ENCODE measurements at regions not wholly inside any gene's neighbourhood (a gene's known extent, or its start where the extent isn't known, plus 50 kb on each side); places are given as distances from the start of the nearest gene placed in this dataset.
"Not testable (repeated sequence)": the region's sequence is repeated elsewhere in the genome, so short reads cannot be mapped to it uniquely, and the experiment has no call there.

DNA sequence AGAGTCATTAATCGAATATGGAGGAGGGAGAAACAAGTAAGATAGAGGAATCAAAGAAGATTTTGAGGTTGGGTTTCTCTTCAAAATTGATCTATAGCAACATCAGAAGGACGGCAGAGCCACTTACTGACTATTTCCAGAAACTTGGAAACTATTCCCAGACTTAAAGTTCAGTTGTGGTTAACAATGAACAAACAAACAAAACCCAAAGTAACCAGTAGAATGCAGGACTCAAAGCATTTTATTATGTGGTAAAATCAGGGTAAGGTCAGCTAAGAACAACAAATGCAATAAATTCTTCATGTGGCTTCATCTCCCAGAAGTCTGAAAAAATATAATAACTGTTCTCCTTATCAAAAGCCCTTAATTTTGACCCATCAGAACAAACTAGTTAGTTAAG, 54.9 kb upstream of the OSMR start:
- Mint-ChIP-seq H3K36me3 (no peaks in the 10 kb centered on the region), H3K4me1 (no peaks in the 10 kb centered on the region), H3K27ac (no peak overlapping the region), H3K9me3 (peaks cover 2% of the 10 kb centered on the region), H3K4me3 (no peak overlapping the region)
- ATAC-seq (no peak), DNase-seq (ENCODE audit: low spot score in 2 of 2) (no peak)

DNA sequence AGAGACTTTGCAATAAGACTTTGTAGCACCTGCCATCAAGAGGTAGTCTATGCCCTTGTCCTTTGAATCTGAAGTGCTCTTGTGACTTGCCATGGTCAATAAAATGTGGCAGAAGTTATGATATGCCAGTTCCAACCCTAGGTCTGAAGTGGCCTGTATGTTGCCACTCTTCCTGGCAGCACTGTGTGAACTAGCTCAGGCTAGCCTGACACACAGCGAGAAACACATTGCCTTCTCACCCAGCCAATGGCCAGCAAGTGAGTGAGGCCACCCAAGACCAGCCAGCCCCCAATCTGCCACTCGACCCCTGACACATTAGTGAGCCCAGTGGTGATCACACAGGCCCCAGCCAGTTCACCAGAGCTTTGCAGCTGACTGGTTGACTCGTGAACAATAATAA, 52.7 kb upstream of the OSMR start:
- no peaks in the 10 kb centered on the region for H3K9me3 Mint-ChIP-seq
- H3K27ac Mint-ChIP-seq = no peak overlapping the region
- DNase-seq (ENCODE audit: low spot score in 2 of 2) (no peak), ATAC-seq (peak; percentile 11)
- no peaks in the 10 kb centered on the region for H3K36me3 Mint-ChIP-seq
- no peaks in the 10 kb centered on the region for H3K4me1 Mint-ChIP-seq
- no peak overlapping the region for H3K4me3 Mint-ChIP-seq

DNA sequence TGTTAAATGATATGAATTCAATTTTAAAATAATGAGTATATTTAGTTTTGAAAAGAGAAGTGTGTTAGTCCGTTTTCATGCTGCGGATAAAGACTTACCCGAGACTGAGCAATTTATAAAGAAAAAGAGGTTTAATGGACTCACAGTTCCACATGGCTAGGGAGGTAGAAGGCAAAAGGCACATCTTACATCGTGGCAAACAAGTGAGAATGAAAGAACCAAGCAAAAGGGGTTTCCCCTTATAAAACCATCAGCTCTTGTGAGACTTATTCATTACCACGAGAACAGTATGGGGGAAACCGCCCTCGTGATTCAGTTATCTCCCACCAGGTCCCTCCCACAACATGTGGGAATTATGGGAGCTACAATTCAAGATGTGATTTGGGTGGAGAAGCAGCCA, 51.8 kb upstream of the OSMR start:
- H3K4me3 Mint-ChIP-seq; H3K4me1 Mint-ChIP-seq; H3K9me3 Mint-ChIP-seq; H3K36me3 Mint-ChIP-seq; ATAC-seq; H3K27ac Mint-ChIP-seq; DNase-seq (ENCODE audit: low spot score in 2 of 2): not testable (repeated sequence)

DNA sequence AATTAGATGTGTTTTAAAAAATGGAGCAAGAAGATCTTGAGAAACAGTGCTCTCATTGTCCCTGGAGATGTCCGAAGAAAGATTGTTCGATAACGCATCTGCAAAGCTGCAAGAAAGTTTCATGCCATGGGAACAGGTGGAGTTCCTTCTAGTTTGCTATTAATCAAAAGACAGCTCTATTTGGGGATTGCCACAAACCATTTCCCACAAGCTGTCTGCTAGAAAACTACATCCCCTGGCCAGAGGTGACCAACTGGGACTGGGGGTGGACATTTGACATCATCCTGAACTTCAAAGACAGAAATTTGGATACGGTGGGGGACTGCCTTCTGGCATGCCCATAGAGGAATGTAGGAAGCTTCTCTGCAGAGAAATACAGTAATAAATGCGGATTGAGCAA, 50.8 kb upstream of the OSMR start:
- no peak overlapping the region for H3K4me3 Mint-ChIP-seq
- no peaks in the 10 kb centered on the region for H3K9me3 Mint-ChIP-seq
- no peak for ATAC-seq
- DNase-seq (ENCODE audit: low spot score in 2 of 2) = no peak
- no peaks in the 10 kb centered on the region for H3K4me1 Mint-ChIP-seq
- no peaks in the 10 kb centered on the region for H3K36me3 Mint-ChIP-seq
- no peak overlapping the region for H3K27ac Mint-ChIP-seq

- Mint-ChIP-seq H3K4me1 (no peaks in the 10 kb centered on the region), H3K27ac (no peak overlapping the region), H3K36me3 (no peaks in the 10 kb centered on the region), H3K4me3 (no peak overlapping the region), H3K9me3 (no peaks in the 10 kb centered on the region)
- no peak for DNase-seq (ENCODE audit: low spot score in 2 of 2)
- ATAC-seq = peak; percentile 18
Observed at GRCh38 chr5:38795986-38796741, 49.6 kb upstream of the OSMR start.
